ENCODE measurements at regions not wholly inside any gene's neighbourhood (a gene's known extent, or its start where the extent isn't known, plus 50 kb on each side); places are given as distances from the start of the nearest gene placed in this dataset.
"Not testable (repeated sequence)": the region's sequence is repeated elsewhere in the genome, so short reads cannot be mapped to it uniquely, and the experiment has no call there.

- not testable (repeated sequence) for H3K27ac Mint-ChIP-seq (ENCODE audit: unreplicated experiment); H3K27me3 ChIP-seq (ENCODE audit: insufficient read depth, low read length); H3K9me3 Mint-ChIP-seq (ENCODE audit: unreplicated experiment); H2AFZ ChIP-seq (ENCODE audit: low read depth, low read length); H3K4me1 Mint-ChIP-seq (ENCODE audit: low read depth, unreplicated experiment); H3K36me3 ChIP-seq (ENCODE audit: insufficient read depth, low read length); FAIRE-seq; DNase-seq (ENCODE audit: low read depth); H3K4me3 ChIP-seq (ENCODE audit: insufficient read depth, low read depth, low read length); H3K9me3 ChIP-seq (ENCODE audit: insufficient read depth, low read depth, low read length); H3K4me1 ChIP-seq (ENCODE audit: insufficient read depth, low read length); H3K79me2 ChIP-seq (ENCODE audit: insufficient read depth, low read length); H3K4me3 Mint-ChIP-seq (ENCODE audit: unreplicated experiment); H3K27me3 Mint-ChIP-seq (ENCODE audit: low read depth, unreplicated experiment); H3K4me2 ChIP-seq (ENCODE audit: low read length); H4K20me1 ChIP-seq (ENCODE audit: insufficient read depth, low read length); H3K36me3 Mint-ChIP-seq (ENCODE audit: low read depth, unreplicated experiment); H3K9ac ChIP-seq (ENCODE audit: low read length); H3K27ac ChIP-seq (ENCODE audit: low read depth, low read length)
Observed at GRCh38 chr10:22129612-22130011, 88.2 kb downstream of the EBLN1 start.

GRCh38 chr10:22121181-22121580 is 96.6 kb downstream of the EBLN1 start:
- H3K27ac ChIP-seq (ENCODE audit: low read depth, low read length); H3K9me3 Mint-ChIP-seq (ENCODE audit: unreplicated experiment); H3K4me2 ChIP-seq (ENCODE audit: low read length); H3K9ac ChIP-seq (ENCODE audit: low read length); H3K27ac Mint-ChIP-seq (ENCODE audit: unreplicated experiment); H3K27me3 ChIP-seq (ENCODE audit: insufficient read depth, low read length); H3K4me1 Mint-ChIP-seq (ENCODE audit: low read depth, unreplicated experiment); H3K4me1 ChIP-seq (ENCODE audit: insufficient read depth, low read length); H3K27me3 Mint-ChIP-seq (ENCODE audit: low read depth, unreplicated experiment); H2AFZ ChIP-seq (ENCODE audit: low read depth, low read length); H4K20me1 ChIP-seq (ENCODE audit: insufficient read depth, low read length); H3K4me3 ChIP-seq (ENCODE audit: insufficient read depth, low read depth, low read length); DNase-seq (ENCODE audit: low read depth); H3K79me2 ChIP-seq (ENCODE audit: insufficient read depth, low read length); H3K36me3 ChIP-seq (ENCODE audit: insufficient read depth, low read length); H3K4me3 Mint-ChIP-seq (ENCODE audit: unreplicated experiment); FAIRE-seq; H3K9me3 ChIP-seq (ENCODE audit: insufficient read depth, low read depth, low read length); H3K36me3 Mint-ChIP-seq (ENCODE audit: low read depth, unreplicated experiment): not testable (repeated sequence)

GRCh38 chr10:22120072-22120471 is 97.7 kb downstream of the EBLN1 start:
- H3K4me1 Mint-ChIP-seq (ENCODE audit: low read depth, unreplicated experiment); H3K9me3 ChIP-seq (ENCODE audit: insufficient read depth, low read depth, low read length); FAIRE-seq: not testable (repeated sequence)

GRCh38 chr10:22119575-22119974 is 98.2 kb downstream of the EBLN1 start:
- not testable (repeated sequence) for H3K4me3 Mint-ChIP-seq (ENCODE audit: unreplicated experiment); H3K79me2 ChIP-seq (ENCODE audit: insufficient read depth, low read length); H4K20me1 ChIP-seq (ENCODE audit: insufficient read depth, low read length); H3K4me1 ChIP-seq (ENCODE audit: insufficient read depth, low read length); H3K27ac ChIP-seq (ENCODE audit: low read depth, low read length); H3K4me2 ChIP-seq (ENCODE audit: low read length); H3K27me3 Mint-ChIP-seq (ENCODE audit: low read depth, unreplicated experiment); H3K36me3 Mint-ChIP-seq (ENCODE audit: low read depth, unreplicated experiment); DNase-seq (ENCODE audit: low read depth); H3K4me3 ChIP-seq (ENCODE audit: insufficient read depth, low read depth, low read length); H3K27me3 ChIP-seq (ENCODE audit: insufficient read depth, low read length); H3K4me1 Mint-ChIP-seq (ENCODE audit: low read depth, unreplicated experiment); H3K27ac Mint-ChIP-seq (ENCODE audit: unreplicated experiment); H3K9ac ChIP-seq (ENCODE audit: low read length); H3K9me3 Mint-ChIP-seq (ENCODE audit: unreplicated experiment); H3K36me3 ChIP-seq (ENCODE audit: insufficient read depth, low read length); FAIRE-seq; H3K9me3 ChIP-seq (ENCODE audit: insufficient read depth, low read depth, low read length); H2AFZ ChIP-seq (ENCODE audit: low read depth, low read length)

More at GRCh38 chr10:22120072-22120471, 97.7 kb downstream of the EBLN1 start:
- not testable (repeated sequence) for H3K27ac ChIP-seq (ENCODE audit: low read depth, low read length); H3K79me2 ChIP-seq (ENCODE audit: insufficient read depth, low read length); H3K36me3 ChIP-seq (ENCODE audit: insufficient read depth, low read length); H3K4me1 ChIP-seq (ENCODE audit: insufficient read depth, low read length); H3K36me3 Mint-ChIP-seq (ENCODE audit: low read depth, unreplicated experiment); H3K9ac ChIP-seq (ENCODE audit: low read length); H3K9me3 Mint-ChIP-seq (ENCODE audit: unreplicated experiment); H3K27me3 Mint-ChIP-seq (ENCODE audit: low read depth, unreplicated experiment); H3K4me3 ChIP-seq (ENCODE audit: insufficient read depth, low read depth, low read length); DNase-seq (ENCODE audit: low read depth); H3K4me2 ChIP-seq (ENCODE audit: low read length); H2AFZ ChIP-seq (ENCODE audit: low read depth, low read length); H3K27me3 ChIP-seq (ENCODE audit: insufficient read depth, low read length); H3K4me3 Mint-ChIP-seq (ENCODE audit: unreplicated experiment); H3K27ac Mint-ChIP-seq (ENCODE audit: unreplicated experiment); H4K20me1 ChIP-seq (ENCODE audit: insufficient read depth, low read length)

All from astrocyte (in vitro differentiated cells and primary cell).